ENCODE measurements at regions not wholly inside any gene's neighbourhood (a gene's known extent, or its start where the extent isn't known, plus 50 kb on each side); places are given as distances from the start of the nearest gene placed in this dataset.

DNA sequence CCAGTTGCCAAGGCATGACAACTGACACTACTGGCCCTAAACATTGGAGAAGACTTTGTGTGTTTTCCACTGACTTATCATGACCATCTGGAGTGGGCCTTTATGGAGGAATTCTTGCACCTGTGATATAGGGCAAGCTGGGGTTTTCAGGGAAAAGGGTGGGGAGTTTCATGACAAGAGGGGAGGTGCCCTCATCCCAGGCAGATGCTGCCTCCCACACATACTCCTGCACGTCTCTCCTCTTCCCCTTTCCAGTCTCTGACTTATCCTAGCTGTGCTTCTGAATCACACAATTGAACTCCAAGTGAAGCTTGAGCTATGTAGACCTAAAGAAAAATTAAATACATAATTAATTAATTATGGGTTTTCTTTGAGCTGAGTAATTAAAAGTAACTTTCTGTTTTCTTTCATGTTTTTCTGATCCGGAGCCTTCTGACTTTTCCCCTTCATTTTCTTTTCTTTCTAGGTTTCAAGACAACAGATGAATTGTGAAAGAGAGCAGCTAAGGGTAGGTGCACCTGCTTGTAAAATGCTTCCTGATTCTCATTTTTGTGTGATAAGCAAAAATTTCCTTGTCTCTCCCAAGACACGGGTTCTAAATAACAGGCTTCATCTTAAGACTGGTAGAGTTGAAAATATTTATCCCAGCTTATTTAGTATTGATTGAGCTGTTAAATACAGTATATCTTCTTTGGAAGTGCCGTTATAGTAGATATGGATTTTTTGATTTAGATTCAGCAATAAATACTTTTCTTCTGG, 280.9 kb upstream of the RBFOX1 start:
- TF ChIP-seq CTCF (IDR thresholded peaks at IDR 0.05; ENCODE audit: low read depth, low read length) (no peak), POLR2A (IDR thresholded peaks at IDR 0.05; ENCODE audit: extremely low read depth, insufficient read length) (no peak), MYC (IDR thresholded peaks at IDR 0.05; ENCODE audit: low read depth, low read length) (no peak)
